Panc1 (cell line): ENCODE measurements at regions not wholly inside any gene's neighbourhood (a gene's known extent, or its start where the extent isn't known, plus 50 kb on each side); places are given as distances from the start of the nearest gene placed in this dataset.

ENCODE experiments used
- ATAC-seq: fragments of 200-7000 bp; cut with Tn5 transposase; 2 replicates; pipeline ENCODE4 v1.9.1; 2020; ENCODE audit warnings: mild to moderate bottlenecking, moderate library complexity
- BruUV-seq: library from RNA; stranded (reverse); fragments of 400-500 nt; replicated peaks from 2 replicates; lab custom pipeline; 2021; lab: Mats Ljungman, UMichigan
- CTCF ChIA-PET: fragments of 300-600 bp; sonication (Branson Sonifier 250); formaldehyde crosslinking; loops from one replicate; lab custom pipeline; 2022; ENCODE audit warnings: antibody characterized with exemption; lab: Charles Lee
- POLR2A ChIA-PET: fragments of 300-600 bp; sonication (Branson Sonifier 250); formaldehyde crosslinking; loops from one replicate; lab custom pipeline; 2022; ENCODE audit warnings: antibody characterized with exemption; lab: Charles Lee
- DNase-seq: peaks from one replicate; pipeline ENCODE4 v3.0.0-alpha.2; 2010; ENCODE audit warnings: low read depth, low spot score
- H3K27ac ChIP-seq: 2 replicates; pipeline ENCODE4 v1.5.1; 2011; ENCODE audit warnings: mild to moderate bottlenecking, low read length, inconsistent platforms
- H3K27me3 ChIP-seq: fragments of 200-500 bp; sonication (Bioruptor generic); 2 replicates; pipeline ENCODE4 v1.6.0; 2014; ENCODE audit warnings: low read length, inconsistent platforms; ENCODE audit not compliant: control insufficient read depth, insufficient read depth
- H3K36me3 ChIP-seq: fragments of 200-500 bp; sonication (Bioruptor generic); 2 replicates; pipeline ENCODE4 v1.5.1; 2014; ENCODE audit warnings: inconsistent platforms, mild to moderate bottlenecking, low read length, moderate library complexity; ENCODE audit not compliant: control insufficient read depth, insufficient read depth
- H3K4me1 ChIP-seq: 2 replicates; pipeline ENCODE4 v1.5.1; 2011; ENCODE audit warnings: inconsistent platforms, mild to moderate bottlenecking, low read length, moderate library complexity; ENCODE audit not compliant: control insufficient read depth, insufficient read depth
- H3K4me3 ChIP-seq, 2 experiments: 2 replicates each; pipeline ENCODE4 v1.5.1; 2011 to 2012; ENCODE audit warnings: low read depth in 2 of 2, low read length in 2 of 2, mild to moderate bottlenecking in 2 of 2, inconsistent platforms in 1 of 2, moderate library complexity in 1 of 2
- H3K9me3 ChIP-seq: fragments of 200-500 bp; sonication (Bioruptor generic); 2 replicates; pipeline ENCODE4 v1.5.1; 2014; ENCODE audit warnings: low read depth, mild to moderate bottlenecking, inconsistent platforms, low read length, moderate library complexity; ENCODE audit not compliant: control insufficient read depth, insufficient read depth
- POLR2AphosphoS5 ChIP-seq: IDR thresholded peaks from 2 replicates; pipeline ENCODE4 v1.6.1; 2012; ENCODE audit warnings: mild to moderate bottlenecking, low read depth, low read length, moderate library complexity
- SIN3A ChIP-seq: IDR thresholded peaks from 2 replicates; pipeline ENCODE4 v1.6.1; 2012; ENCODE audit warnings: low read depth, mild to moderate bottlenecking, low read length, moderate library complexity, borderline replicate concordance; ENCODE audit not compliant: insufficient read depth
- TCF7L2 ChIP-seq: IDR thresholded peaks from 2 replicates; pipeline ENCODE4 v1.6.1; 2011; ENCODE audit warnings: mild to moderate bottlenecking, low read depth, low read length, inconsistent platforms
- in situ Hi-C: cut with HindIII; loops from 2 replicates; pipeline ENCODE4 v1.10.0; 2016; ENCODE audit warnings: low sequenced_read_pairs, low pct_unique_long_range_greater_than_20kb
- intact Hi-C: fragments of 100-400 bp; cut with micrococcal nuclease; formaldehyde crosslinking; loops from one replicate; pipeline ENCODE4 v1.10.0; 2022; ENCODE audit not compliant: unreplicated experiment
- TF ChIP-seq, protein P1 (sequence below): fragments of 450-650 bp; IDR thresholded peaks from 2 replicates; pipeline ENCODE4 v1.5.1; 2017; ENCODE audit warnings: mild to moderate bottlenecking
- TF ChIP-seq, protein P2 (sequence below), 2 experiments: IDR thresholded peaks; 2 replicates each; pipeline ENCODE4 v1.6.1; 2011 to 2012; ENCODE audit warnings: low read depth in 2 of 2, control low read depth in 1 of 2, low read length in 1 of 2, mild to moderate bottlenecking in 1 of 2, moderate library complexity in 1 of 2; ENCODE audit not compliant: insufficient read depth in 1 of 2

DNA sequence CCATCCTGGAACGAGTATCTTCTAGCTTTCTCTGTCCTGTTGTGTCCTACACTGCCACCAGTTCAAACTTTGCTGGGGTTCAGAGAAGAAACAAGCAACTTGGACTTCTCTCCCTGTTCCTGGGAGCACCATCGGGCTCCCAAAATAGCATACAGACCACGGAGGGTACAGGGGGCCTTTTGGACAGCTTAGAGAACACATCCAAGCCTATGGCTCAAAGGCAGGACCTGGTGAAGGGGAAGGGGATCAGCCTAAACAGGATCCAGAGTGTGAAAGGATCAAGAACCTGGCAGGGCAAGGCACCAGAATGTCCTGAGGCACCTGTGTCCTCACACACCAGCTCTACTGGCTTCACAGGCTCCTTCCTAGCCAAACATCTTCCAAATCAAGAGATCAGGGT, 1336.5 kb downstream of the UQCRFS1 start:
- ATAC-seq (no peak), DNase-seq (no peak)
- intact Hi-C loops: no loop called here
- Histone ChIP-seq H3K27ac (no peak overlapping the region), H3K36me3 (no peaks in the 10 kb centered on the region), H3K9me3 (no peaks in the 10 kb centered on the region; the same call in 1 of the 2 replicates), H3K4me1 (no peaks in the 10 kb centered on the region), H3K4me3 (no peak overlapping the region), H3K27me3 (no peaks in the 10 kb centered on the region)
- no TSS peak for BruUV-seq
- TF ChIP-seq TCF7L2 (no peak), SIN3A (no peak), POLR2AphosphoS5 (no peak)
- TF ChIP-seq, protein P1, sequence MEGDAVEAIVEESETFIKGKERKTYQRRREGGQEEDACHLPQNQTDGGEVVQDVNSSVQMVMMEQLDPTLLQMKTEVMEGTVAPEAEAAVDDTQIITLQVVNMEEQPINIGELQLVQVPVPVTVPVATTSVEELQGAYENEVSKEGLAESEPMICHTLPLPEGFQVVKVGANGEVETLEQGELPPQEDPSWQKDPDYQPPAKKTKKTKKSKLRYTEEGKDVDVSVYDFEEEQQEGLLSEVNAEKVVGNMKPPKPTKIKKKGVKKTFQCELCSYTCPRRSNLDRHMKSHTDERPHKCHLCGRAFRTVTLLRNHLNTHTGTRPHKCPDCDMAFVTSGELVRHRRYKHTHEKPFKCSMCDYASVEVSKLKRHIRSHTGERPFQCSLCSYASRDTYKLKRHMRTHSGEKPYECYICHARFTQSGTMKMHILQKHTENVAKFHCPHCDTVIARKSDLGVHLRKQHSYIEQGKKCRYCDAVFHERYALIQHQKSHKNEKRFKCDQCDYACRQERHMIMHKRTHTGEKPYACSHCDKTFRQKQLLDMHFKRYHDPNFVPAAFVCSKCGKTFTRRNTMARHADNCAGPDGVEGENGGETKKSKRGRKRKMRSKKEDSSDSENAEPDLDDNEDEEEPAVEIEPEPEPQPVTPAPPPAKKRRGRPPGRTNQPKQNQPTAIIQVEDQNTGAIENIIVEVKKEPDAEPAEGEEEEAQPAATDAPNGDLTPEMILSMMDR: no peak
- TF ChIP-seq, protein P2, sequence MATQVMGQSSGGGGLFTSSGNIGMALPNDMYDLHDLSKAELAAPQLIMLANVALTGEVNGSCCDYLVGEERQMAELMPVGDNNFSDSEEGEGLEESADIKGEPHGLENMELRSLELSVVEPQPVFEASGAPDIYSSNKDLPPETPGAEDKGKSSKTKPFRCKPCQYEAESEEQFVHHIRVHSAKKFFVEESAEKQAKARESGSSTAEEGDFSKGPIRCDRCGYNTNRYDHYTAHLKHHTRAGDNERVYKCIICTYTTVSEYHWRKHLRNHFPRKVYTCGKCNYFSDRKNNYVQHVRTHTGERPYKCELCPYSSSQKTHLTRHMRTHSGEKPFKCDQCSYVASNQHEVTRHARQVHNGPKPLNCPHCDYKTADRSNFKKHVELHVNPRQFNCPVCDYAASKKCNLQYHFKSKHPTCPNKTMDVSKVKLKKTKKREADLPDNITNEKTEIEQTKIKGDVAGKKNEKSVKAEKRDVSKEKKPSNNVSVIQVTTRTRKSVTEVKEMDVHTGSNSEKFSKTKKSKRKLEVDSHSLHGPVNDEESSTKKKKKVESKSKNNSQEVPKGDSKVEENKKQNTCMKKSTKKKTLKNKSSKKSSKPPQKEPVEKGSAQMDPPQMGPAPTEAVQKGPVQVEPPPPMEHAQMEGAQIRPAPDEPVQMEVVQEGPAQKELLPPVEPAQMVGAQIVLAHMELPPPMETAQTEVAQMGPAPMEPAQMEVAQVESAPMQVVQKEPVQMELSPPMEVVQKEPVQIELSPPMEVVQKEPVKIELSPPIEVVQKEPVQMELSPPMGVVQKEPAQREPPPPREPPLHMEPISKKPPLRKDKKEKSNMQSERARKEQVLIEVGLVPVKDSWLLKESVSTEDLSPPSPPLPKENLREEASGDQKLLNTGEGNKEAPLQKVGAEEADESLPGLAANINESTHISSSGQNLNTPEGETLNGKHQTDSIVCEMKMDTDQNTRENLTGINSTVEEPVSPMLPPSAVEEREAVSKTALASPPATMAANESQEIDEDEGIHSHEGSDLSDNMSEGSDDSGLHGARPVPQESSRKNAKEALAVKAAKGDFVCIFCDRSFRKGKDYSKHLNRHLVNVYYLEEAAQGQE (IDR thresholded peaks at IDR 0.05; ENCODE audit: insufficient read depth in 1 of 2, low read depth in 2 of 2, low read length in 1 of 2): no peak
- in situ Hi-C loops: no loop called here
- POLR2A ChIA-PET: no interaction called here
- CTCF ChIA-PET: no interaction called here

DNA sequence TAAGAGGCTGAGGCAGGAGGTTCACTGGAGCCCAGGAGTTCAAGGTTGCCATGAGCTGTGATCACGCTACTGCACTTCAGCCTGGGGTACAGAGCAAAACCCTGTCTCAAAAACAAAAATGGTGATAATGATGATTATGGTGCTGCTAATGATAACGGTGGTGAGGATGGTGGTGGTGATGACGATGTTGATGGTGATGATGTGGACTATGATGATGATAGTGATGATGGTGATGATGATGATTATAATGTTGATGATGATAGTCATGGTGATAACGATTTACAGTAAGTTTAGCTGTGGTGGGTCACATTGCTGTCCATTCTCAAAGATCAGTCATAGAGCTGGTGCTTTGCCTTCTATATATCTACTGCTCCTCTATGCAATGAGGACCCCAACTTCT, 1340.6 kb downstream of the UQCRFS1 start:
- H3K27me3 ChIP-seq: no peaks in the 10 kb centered on the region
- H3K4me3 ChIP-seq: no peak overlapping the region
- POLR2A ChIA-PET: no interaction called here
- no TSS peak for BruUV-seq
- no peaks in the 10 kb centered on the region; the same call in 1 of the 2 replicates for H3K9me3 ChIP-seq
- no peaks in the 10 kb centered on the region for H3K36me3 ChIP-seq
- DNase-seq (no peak), ATAC-seq (no peak)
- CTCF ChIA-PET: no interaction called here
- H3K4me1 ChIP-seq: no peaks in the 10 kb centered on the region
- no peak overlapping the region for H3K27ac ChIP-seq
- intact Hi-C loops: no loop called here
- TF ChIP-seq, protein P1: no peak
- TF ChIP-seq, protein P2 (IDR thresholded peaks at IDR 0.05; ENCODE audit: insufficient read depth in 1 of 2, low read depth in 2 of 2, low read length in 1 of 2): no peak
- TF ChIP-seq TCF7L2 (no peak), POLR2AphosphoS5 (no peak), SIN3A (no peak)
- in situ Hi-C loops: no loop called here
